PC-9 (cell line): ENCODE measurements at regions not wholly inside any gene's neighbourhood (a gene's known extent, or its start where the extent isn't known, plus 50 kb on each side); places are given as distances from the start of the nearest gene placed in this dataset.

Experiments used
- CTCF ChIP-seq: fragments of 200-600 bp; sonication (generic); conservative IDR thresholded peaks from 2 replicates; pipeline ENCODE4 v1.6.1; 2017; ENCODE audit warnings: mixed run types, antibody characterized with exemption, mild to moderate bottlenecking, moderate library complexity
- EZH2 ChIP-seq: fragments of 200-600 bp; sonication (generic); IDR thresholded peaks from 2 replicates; pipeline ENCODE4 v1.8.0; 2017; ENCODE audit warnings: antibody characterized with exemption, low read depth

DNA sequence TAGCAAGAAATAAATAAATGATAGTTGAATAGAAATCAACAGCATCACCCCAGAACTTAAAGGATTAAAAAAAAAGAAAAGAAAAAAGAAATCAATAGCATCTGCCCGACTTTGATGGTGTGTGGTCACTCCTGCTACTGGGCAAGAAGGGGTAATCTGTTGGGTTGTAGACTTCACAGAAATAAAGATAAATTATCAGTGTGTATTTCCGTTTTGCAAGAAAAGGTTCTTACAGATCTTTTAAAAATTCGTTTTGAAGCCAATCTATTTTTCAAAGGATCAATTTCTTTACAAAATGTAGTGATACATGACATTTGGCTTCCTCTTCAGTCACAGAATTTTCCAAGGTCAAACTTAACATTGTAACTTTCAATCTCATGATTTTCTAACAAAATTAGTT lies 448.9 kb upstream of the FAR2 start:
- TF ChIP-seq CTCF (no peak), EZH2 (no peak)
